ENCODE measurements at regions not wholly inside any gene's neighbourhood (a gene's known extent, or its start where the extent isn't known, plus 50 kb on each side); places are given as distances from the start of the nearest gene placed in this dataset.

DNA sequence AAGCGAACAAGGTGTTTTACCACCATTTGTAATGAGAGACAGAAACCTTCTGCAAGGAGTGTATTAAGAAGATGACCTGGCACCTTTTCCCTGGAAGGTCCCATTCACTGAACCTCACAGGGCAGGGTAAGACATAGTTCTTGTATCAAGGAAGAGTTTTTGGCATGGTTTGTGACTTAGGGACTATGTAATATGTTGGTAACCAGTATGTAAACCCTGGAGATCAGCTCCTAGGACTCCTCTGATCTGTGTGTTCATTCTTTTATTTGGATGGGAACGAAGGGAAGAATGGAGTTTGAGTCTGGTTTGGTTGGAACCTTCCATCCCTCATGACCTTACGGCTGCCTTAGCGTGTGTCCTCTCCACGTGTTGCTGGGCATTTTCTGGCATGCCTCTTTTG, 175.4 kb downstream of the CAND1 start:
- TF ChIP-seq, protein P1, sequence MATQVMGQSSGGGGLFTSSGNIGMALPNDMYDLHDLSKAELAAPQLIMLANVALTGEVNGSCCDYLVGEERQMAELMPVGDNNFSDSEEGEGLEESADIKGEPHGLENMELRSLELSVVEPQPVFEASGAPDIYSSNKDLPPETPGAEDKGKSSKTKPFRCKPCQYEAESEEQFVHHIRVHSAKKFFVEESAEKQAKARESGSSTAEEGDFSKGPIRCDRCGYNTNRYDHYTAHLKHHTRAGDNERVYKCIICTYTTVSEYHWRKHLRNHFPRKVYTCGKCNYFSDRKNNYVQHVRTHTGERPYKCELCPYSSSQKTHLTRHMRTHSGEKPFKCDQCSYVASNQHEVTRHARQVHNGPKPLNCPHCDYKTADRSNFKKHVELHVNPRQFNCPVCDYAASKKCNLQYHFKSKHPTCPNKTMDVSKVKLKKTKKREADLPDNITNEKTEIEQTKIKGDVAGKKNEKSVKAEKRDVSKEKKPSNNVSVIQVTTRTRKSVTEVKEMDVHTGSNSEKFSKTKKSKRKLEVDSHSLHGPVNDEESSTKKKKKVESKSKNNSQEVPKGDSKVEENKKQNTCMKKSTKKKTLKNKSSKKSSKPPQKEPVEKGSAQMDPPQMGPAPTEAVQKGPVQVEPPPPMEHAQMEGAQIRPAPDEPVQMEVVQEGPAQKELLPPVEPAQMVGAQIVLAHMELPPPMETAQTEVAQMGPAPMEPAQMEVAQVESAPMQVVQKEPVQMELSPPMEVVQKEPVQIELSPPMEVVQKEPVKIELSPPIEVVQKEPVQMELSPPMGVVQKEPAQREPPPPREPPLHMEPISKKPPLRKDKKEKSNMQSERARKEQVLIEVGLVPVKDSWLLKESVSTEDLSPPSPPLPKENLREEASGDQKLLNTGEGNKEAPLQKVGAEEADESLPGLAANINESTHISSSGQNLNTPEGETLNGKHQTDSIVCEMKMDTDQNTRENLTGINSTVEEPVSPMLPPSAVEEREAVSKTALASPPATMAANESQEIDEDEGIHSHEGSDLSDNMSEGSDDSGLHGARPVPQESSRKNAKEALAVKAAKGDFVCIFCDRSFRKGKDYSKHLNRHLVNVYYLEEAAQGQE (IDR thresholded peaks at IDR 0.05; ENCODE audit: low read depth) = no peak
- TF ChIP-seq, protein P2, sequence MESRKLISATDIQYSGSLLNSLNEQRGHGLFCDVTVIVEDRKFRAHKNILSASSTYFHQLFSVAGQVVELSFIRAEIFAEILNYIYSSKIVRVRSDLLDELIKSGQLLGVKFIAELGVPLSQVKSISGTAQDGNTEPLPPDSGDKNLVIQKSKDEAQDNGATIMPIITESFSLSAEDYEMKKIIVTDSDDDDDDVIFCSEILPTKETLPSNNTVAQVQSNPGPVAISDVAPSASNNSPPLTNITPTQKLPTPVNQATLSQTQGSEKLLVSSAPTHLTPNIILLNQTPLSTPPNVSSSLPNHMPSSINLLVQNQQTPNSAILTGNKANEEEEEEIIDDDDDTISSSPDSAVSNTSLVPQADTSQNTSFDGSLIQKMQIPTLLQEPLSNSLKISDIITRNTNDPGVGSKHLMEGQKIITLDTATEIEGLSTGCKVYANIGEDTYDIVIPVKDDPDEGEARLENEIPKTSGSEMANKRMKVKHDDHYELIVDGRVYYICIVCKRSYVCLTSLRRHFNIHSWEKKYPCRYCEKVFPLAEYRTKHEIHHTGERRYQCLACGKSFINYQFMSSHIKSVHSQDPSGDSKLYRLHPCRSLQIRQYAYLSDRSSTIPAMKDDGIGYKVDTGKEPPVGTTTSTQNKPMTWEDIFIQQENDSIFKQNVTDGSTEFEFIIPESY (IDR thresholded peaks at IDR 0.05; ENCODE audit: extremely low read depth, insufficient replicate concordance, low read length) = no peak
- TF ChIP-seq POLR2A (IDR thresholded peaks at IDR 0.05; ENCODE audit: borderline replicate concordance, extremely low read depth, insufficient read depth, insufficient read length) = no peak
- TF ChIP-seq, protein P3, sequence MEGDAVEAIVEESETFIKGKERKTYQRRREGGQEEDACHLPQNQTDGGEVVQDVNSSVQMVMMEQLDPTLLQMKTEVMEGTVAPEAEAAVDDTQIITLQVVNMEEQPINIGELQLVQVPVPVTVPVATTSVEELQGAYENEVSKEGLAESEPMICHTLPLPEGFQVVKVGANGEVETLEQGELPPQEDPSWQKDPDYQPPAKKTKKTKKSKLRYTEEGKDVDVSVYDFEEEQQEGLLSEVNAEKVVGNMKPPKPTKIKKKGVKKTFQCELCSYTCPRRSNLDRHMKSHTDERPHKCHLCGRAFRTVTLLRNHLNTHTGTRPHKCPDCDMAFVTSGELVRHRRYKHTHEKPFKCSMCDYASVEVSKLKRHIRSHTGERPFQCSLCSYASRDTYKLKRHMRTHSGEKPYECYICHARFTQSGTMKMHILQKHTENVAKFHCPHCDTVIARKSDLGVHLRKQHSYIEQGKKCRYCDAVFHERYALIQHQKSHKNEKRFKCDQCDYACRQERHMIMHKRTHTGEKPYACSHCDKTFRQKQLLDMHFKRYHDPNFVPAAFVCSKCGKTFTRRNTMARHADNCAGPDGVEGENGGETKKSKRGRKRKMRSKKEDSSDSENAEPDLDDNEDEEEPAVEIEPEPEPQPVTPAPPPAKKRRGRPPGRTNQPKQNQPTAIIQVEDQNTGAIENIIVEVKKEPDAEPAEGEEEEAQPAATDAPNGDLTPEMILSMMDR (IDR thresholded peaks at IDR 0.05 in 2 of 3, conservative IDR thresholded peaks at IDR 0.05 in 1 of 3; ENCODE audit: borderline replicate concordance in 1 of 3, insufficient read depth in 1 of 3, low read depth in 2 of 3, low read length in 2 of 3) = no peak
- TF ChIP-seq FOSL1 (IDR thresholded peaks at IDR 0.05; ENCODE audit: low read depth) = no peak
- no peak for TF ChIP-seq TCF7L2 (IDR thresholded peaks at IDR 0.05; ENCODE audit: borderline replicate concordance, extremely low read depth, insufficient read depth, insufficient read length)
- TF ChIP-seq EZH2phosphoT487 (IDR thresholded peaks at IDR 0.05; ENCODE audit: borderline replicate concordance) = no peak
